Endothelial cell of umbilical vein (primary cell): ENCODE measurements at regions not wholly inside any gene's neighbourhood (a gene's known extent, or its start where the extent isn't known, plus 50 kb on each side); places are given as distances from the start of the nearest gene placed in this dataset.

ENCODE experiments used
- BruUV-seq: library from RNA; stranded (reverse); fragments of 400-500 nt; replicated peaks from 2 replicates; lab custom pipeline; 2021; lab: Mats Ljungman, UMichigan
- CTCF ChIA-PET: fragments of 300-600, 350-600 bp; sonication (Branson Sonifier 250); formaldehyde crosslinking; loops from one replicate; lab custom pipeline; 2021; ENCODE audit warnings: antibody characterized with exemption, inconsistent platforms; lab: Charles Lee
- POLR2A ChIA-PET: fragments of 300-600, 350-600 bp; sonication (Branson Sonifier 250); formaldehyde crosslinking; loops from one replicate; lab custom pipeline; 2021; ENCODE audit warnings: antibody characterized with exemption, inconsistent platforms; lab: Charles Lee
- DNase-seq: peaks from one replicate; pipeline ENCODE4 v3.0.0-alpha.2; 2011; ENCODE audit warnings: low read depth, low spot score
- FAIRE-seq: peaks from 2 replicates; lab custom pipeline; 2011; peaks lifted over from hg19 to GRCh38; lab: Jason Lieb, UNC
- H2AFZ ChIP-seq: 2 replicates; pipeline ENCODE4 v1.6.0; 2012; ENCODE audit warnings: low read depth, low read length, control low read depth, inconsistent platforms
- H3K27ac ChIP-seq: 2 replicates; pipeline ENCODE4 v1.5.1; 2011; ENCODE audit warnings: low read depth, mild to moderate bottlenecking, control low read depth, low read length, moderate library complexity; ENCODE audit not compliant: insufficient read depth
- H3K27me3 ChIP-seq, 2 experiments: 2 replicates each; pipeline versions ENCODE4 v1.6.0 to v1.6.1; 2011; ENCODE audit warnings: low read length in 2 of 2, mixed read lengths in 1 of 2; ENCODE audit not compliant: control insufficient read depth in 2 of 2, insufficient read depth in 2 of 2
- H3K36me3 ChIP-seq, 2 experiments: 2 replicates in 1 of 2; 3 replicates in 1 of 2; pipeline ENCODE4 v1.5.1; 2011; ENCODE audit warnings: low read length in 2 of 2, mild to moderate bottlenecking in 1 of 2, moderate library complexity in 1 of 2; ENCODE audit not compliant: control insufficient read depth in 2 of 2, insufficient read depth in 2 of 2; ENCODE audit errors: extremely low read depth in 1 of 2
- H3K4me1 ChIP-seq: 3 replicates; pipeline ENCODE4 v1.5.1; 2011; ENCODE audit warnings: mild to moderate bottlenecking, low read length; ENCODE audit not compliant: control insufficient read depth, insufficient read depth; ENCODE audit errors: extremely low read depth
- H3K4me2 ChIP-seq: 2 replicates; pipeline ENCODE4 v1.6.1; 2011; ENCODE audit warnings: low read length, control low read depth, mixed read lengths; ENCODE audit not compliant: insufficient read depth
- H3K4me3 ChIP-seq, 3 experiments: fragments of 200-600 bp in 1 of 3; sonication (generic), shearing (Covaris generic) in 1 of 3; replicated peaks in 1 of 3; 2 replicates each; pipeline ENCODE4 v1.5.1; 2011 to 2016; ENCODE audit warnings: control low read depth in 3 of 3, low read length in 3 of 3, mild to moderate bottlenecking in 2 of 3, inconsistent platforms in 1 of 3, low read depth in 1 of 3, moderate library complexity in 1 of 3; ENCODE audit not compliant: insufficient read depth in 1 of 3
- H3K79me2 ChIP-seq: 2 replicates; pipeline ENCODE4 v1.6.0; 2012; ENCODE audit warnings: low read length, inconsistent platforms; ENCODE audit not compliant: control insufficient read depth, insufficient read depth
- H3K9ac ChIP-seq: replicated peaks from 2 replicates; pipeline ENCODE3; 2011; ENCODE audit warnings: low read length, control low read depth; ENCODE audit not compliant: insufficient read depth; ENCODE audit errors: extremely low read depth
- H3K9me1 ChIP-seq: replicated peaks from 3 replicates; pipeline ENCODE4 v1.6.0; 2011; ENCODE audit warnings: mild to moderate bottlenecking, low read length; ENCODE audit not compliant: control insufficient read depth, insufficient read depth; ENCODE audit errors: extremely low read depth
- H3K9me3 ChIP-seq: replicated peaks from 2 replicates; pipeline ENCODE4 v1.5.1; 2012; ENCODE audit warnings: low read length, inconsistent platforms; ENCODE audit not compliant: control insufficient read depth, insufficient read depth
- H4K20me1 ChIP-seq: replicated peaks from 2 replicates; pipeline ENCODE3; 2011; ENCODE audit warnings: mild to moderate bottlenecking, low read length; ENCODE audit not compliant: control insufficient read depth, insufficient read depth; ENCODE audit errors: extremely low read depth
- CTCF ChIP-seq, 2 donors: IDR thresholded peaks; 1 replicate in 1 of 2; 2 replicates in 1 of 2; pipeline ENCODE4 v1.5.1; 2011; ENCODE audit warnings: low read length in 2 of 2, mild to moderate bottlenecking in 2 of 2, moderate library complexity in 2 of 2, control low read depth in 1 of 2, inconsistent platforms in 1 of 2, low read depth in 1 of 2; ENCODE audit not compliant: insufficient read depth in 1 of 2; ENCODE audit errors: extremely low read depth in 1 of 2
- EZH2 ChIP-seq: IDR thresholded peaks from 2 replicates; pipeline ENCODE4 v1.6.1; 2012; ENCODE audit warnings: borderline replicate concordance, low read depth, mild to moderate bottlenecking, moderate library complexity, low read length, inconsistent platforms; ENCODE audit not compliant: severe bottlenecking
- FOS ChIP-seq: IDR thresholded peaks from 2 replicates; pipeline ENCODE4 v1.6.1; 2011; ENCODE audit warnings: mild to moderate bottlenecking, low read length, moderate library complexity, borderline replicate concordance; ENCODE audit not compliant: insufficient read depth
- GATA2 ChIP-seq: IDR thresholded peaks from 2 replicates; pipeline ENCODE4 v1.7.0; 2011; ENCODE audit warnings: low read depth, mild to moderate bottlenecking, moderate library complexity, mixed read lengths, low read length; ENCODE audit not compliant: insufficient read length, insufficient read depth
- JUN ChIP-seq: IDR thresholded peaks from 2 replicates; pipeline ENCODE4 v1.6.1; 2011; ENCODE audit warnings: borderline replicate concordance, low read depth; ENCODE audit not compliant: insufficient read length, insufficient read depth
- POLR2A ChIP-seq: IDR thresholded peaks from 2 replicates; pipeline ENCODE4 v1.6.1; 2012; ENCODE audit warnings: low read depth, mild to moderate bottlenecking, control low read depth, low read length
- POLR2AphosphoS5 ChIP-seq: IDR thresholded peaks from 2 replicates; pipeline ENCODE4 v1.6.1; 2012; ENCODE audit warnings: low read depth, mild to moderate bottlenecking, control low read depth, low read length, moderate library complexity; ENCODE audit not compliant: insufficient read depth
- dilution Hi-C: fragments of 300-500 bp; cut with MboI; formaldehyde crosslinking; loops from one replicate; pipeline ENCODE4 v1.15.0; 2019; ENCODE audit warnings: low sequenced_read_pairs; ENCODE audit not compliant: extremely low pct_ligation_motif_present
- intact Hi-C: fragments of 100-400 bp; cut with micrococcal nuclease; formaldehyde crosslinking; loops from one replicate; pipeline ENCODE4 v1.10.0; 2022
- TF ChIP-seq, protein P1 (sequence below): IDR thresholded peaks from 2 replicates; pipeline ENCODE4 v1.6.1; 2011; ENCODE audit not compliant: insufficient read depth, insufficient read length

DNA sequence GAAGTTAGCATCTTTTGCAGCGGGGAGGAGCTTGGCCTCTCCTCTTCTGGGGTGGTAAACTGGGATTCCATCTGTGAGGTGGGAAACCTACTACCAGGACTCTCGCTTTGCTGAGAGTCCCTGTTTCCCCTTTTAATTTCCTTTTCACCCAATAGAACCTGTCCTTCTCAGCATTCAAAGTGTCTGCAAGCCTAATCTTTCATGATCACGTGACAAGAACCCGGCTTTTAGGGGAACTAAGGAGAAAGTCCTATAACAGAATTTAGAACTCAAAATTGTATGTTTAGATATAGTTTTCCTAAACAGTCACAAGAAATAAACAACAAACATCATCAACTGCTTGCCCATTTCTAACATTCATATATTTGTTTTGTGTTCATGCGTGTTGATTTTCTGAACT is 103.6 kb upstream of the CDH19 start:
- no peaks in the 10 kb centered on the region for H3K79me2 ChIP-seq
- no peak overlapping the region for H2AFZ ChIP-seq
- H3K9me1 ChIP-seq = no peaks in the 10 kb centered on the region
- no peaks in the 10 kb centered on the region for H3K27me3 ChIP-seq
- H4K20me1 ChIP-seq = no peaks in the 10 kb centered on the region
- BruUV-seq = no TSS peak
- ChIA-PET POLR2A (no interaction called here), CTCF (no interaction called here)
- H3K4me1 ChIP-seq = no peaks in the 10 kb centered on the region
- H3K9ac ChIP-seq = no peak overlapping the region
- H3K9me3 ChIP-seq = no peaks in the 10 kb centered on the region
- TF ChIP-seq, protein P1, sequence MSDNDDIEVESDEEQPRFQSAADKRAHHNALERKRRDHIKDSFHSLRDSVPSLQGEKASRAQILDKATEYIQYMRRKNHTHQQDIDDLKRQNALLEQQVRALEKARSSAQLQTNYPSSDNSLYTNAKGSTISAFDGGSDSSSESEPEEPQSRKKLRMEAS = no peak
- no peak for TF ChIP-seq POLR2AphosphoS5
- no peak for TF ChIP-seq JUN
- TF ChIP-seq FOS = no peak
- FAIRE-seq (no peak), DNase-seq (no peak)
- no peak overlapping the region for H3K4me2 ChIP-seq
- dilution Hi-C loops (no loop called here), intact Hi-C loops (no loop called here)
- H3K4me3 ChIP-seq = no peak overlapping the region
- H3K36me3 ChIP-seq = no peaks in the 10 kb centered on the region
- no peak overlapping the region for H3K27ac ChIP-seq

GRCh38 chr18:66695281-66695680 is 91.4 kb upstream of the CDH19 start:
- intact Hi-C loops = no loop called here
- no peaks in the 10 kb centered on the region for H3K36me3 ChIP-seq
- TF ChIP-seq GATA2 = no peak
- TF ChIP-seq, protein P1 = no peak
- no peak for TF ChIP-seq POLR2A
- no peak for TF ChIP-seq CTCF (IDR thresholded peaks at IDR 0.05; ENCODE audit: extremely low read depth in 1 of 2, insufficient read depth in 1 of 2, low read depth in 1 of 2, low read length in 2 of 2)
- TF ChIP-seq EZH2 = no peak
- TF ChIP-seq JUN = no peak
- no peak overlapping the region for H2AFZ ChIP-seq
- no peaks in the 10 kb centered on the region for H3K4me1 ChIP-seq
- H3K9ac ChIP-seq = no peak overlapping the region
- ChIA-PET CTCF (no interaction called here), POLR2A (no interaction called here)
- no peaks in the 10 kb centered on the region for H3K27me3 ChIP-seq
- no peaks in the 10 kb centered on the region for H3K9me1 ChIP-seq
- no TSS peak for BruUV-seq
- DNase-seq (no peak), FAIRE-seq (no peak)
- dilution Hi-C loops = no loop called here
- no peak overlapping the region for H3K4me2 ChIP-seq
- no peaks in the 10 kb centered on the region for H4K20me1 ChIP-seq
- H3K79me2 ChIP-seq = no peaks in the 10 kb centered on the region
- H3K27ac ChIP-seq = no peak overlapping the region
- H3K4me3 ChIP-seq = no peak overlapping the region
- no peaks in the 10 kb centered on the region for H3K9me3 ChIP-seq
